MM.1S (cell line): ENCODE measurements at regions not wholly inside any gene's neighbourhood (a gene's known extent, or its start where the extent isn't known, plus 50 kb on each side); places are given as distances from the start of the nearest gene placed in this dataset.
"Not testable (repeated sequence)": the region's sequence is repeated elsewhere in the genome, so short reads cannot be mapped to it uniquely, and the experiment has no call there.

Source experiments
- CTCF ChIP-seq: fragments of 300-600 bp; sonication (generic); IDR thresholded peaks from 2 replicates; pipeline ENCODE4 v1.5.1; 2016; ENCODE audit warnings: antibody characterized with exemption, low read length, mixed read lengths
- EZH2 ChIP-seq: fragments of 300-600 bp; sonication (generic); optimal IDR thresholded peaks from 2 replicates; pipeline ENCODE3; 2017; ENCODE audit warnings: low read depth, mild to moderate bottlenecking, antibody characterized with exemption, low read length, mixed read lengths
- EZH2phosphoT487 ChIP-seq: fragments of 300-600 bp; sonication (generic); IDR thresholded peaks from 2 replicates; pipeline ENCODE4 v1.6.1; 2018; ENCODE audit warnings: antibody characterized with exemption, low read length

- not testable (repeated sequence) for TF ChIP-seq CTCF, EZH2phosphoT487, EZH2
These were observed 642.2 kb downstream of the DOK5 start for GRCh38 chr20:55117577-55117976.
